ENCODE measurements at regions not wholly inside any gene's neighbourhood (a gene's known extent, or its start where the extent isn't known, plus 50 kb on each side); places are given as distances from the start of the nearest gene placed in this dataset.

DNA sequence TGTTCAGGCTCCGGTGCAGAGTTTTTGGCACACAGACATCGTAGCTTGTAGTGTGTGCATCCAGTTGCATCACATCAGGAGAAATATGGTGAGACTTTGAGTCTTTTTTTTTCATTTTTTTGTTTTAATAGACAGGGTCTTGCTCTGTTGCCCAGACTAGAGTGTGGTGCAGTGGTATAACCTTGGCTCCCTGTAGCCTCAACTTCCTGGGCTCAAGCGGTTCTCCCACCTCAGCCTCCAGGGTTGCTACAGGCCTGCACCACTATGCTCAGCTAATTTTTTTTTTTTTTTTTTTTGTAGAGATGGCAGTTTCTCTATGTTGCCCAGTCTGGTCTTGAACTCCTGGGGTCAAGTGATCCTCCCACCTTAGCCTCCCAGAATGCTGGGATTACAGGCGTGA, 51.1 kb upstream of the TEX264 start:
- Histone ChIP-seq H3K9me2 (ENCODE audit: insufficient read depth) (no peaks in the 10 kb centered on the region), H3F3A (ENCODE audit: insufficient read depth, low read depth) (peaks cover 4% of the 10 kb centered on the region; the same call in 1 of the 2 replicates), H3K79me2 (ENCODE audit: low read depth) (no peaks in the 10 kb centered on the region), H3K9me3 (ENCODE audit: insufficient read depth, low read depth) (no peaks in the 10 kb centered on the region), H3K4me1 (replicated peaks; ENCODE audit: insufficient read depth) (peaks cover 12% of the 10 kb centered on the region; the same call in 1 of the 2 replicates), H3K27ac (no peak overlapping the region), H3K27me3 (ENCODE audit: insufficient read depth, low read depth) (no peaks in the 10 kb centered on the region), H4K20me1 (ENCODE audit: insufficient read depth) (no peaks in the 10 kb centered on the region), H3K36me3 (ENCODE audit: low read depth) (no peaks in the 10 kb centered on the region), H2AFZ (no peak overlapping the region), H3K4me3 (no peak overlapping the region), H3K4me2 (no peak overlapping the region)
- CTCF ChIA-PET: no interaction called here
- POLR2A ChIA-PET (ENCODE audit: unreplicated experiment): no interaction called here
- TF ChIP-seq EZH2 (IDR thresholded peaks at IDR 0.05; ENCODE audit: low read depth): no peak
- no peak for DNase-seq
- intact Hi-C loops (cut with micrococcal nuclease; ENCODE audit: unreplicated experiment): no loop called here
- BruUV-seq (replicated peaks): no TSS peak

DNA sequence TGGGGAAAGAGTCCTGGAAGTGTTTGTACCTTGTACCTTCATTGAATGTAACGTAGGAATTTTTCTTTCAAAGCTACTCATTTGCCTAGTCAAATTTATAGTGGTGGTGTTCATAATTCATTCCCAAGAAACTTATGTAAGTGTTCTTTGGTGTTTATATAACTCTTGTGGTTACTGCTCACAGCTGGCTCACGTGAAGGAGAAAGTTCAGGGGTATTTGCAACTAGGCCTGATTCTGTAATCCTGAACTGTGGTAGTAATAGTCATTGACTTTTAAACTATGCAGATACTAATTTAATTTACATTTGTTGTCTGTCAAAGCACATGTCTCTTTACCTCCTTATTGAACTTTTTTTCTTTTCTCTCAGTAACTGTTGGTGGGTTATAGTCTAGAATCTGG, 50.5 kb upstream of the TEX264 start:
- Histone ChIP-seq H3K27me3 (ENCODE audit: insufficient read depth, low read depth) (no peaks in the 10 kb centered on the region), H2AFZ (no peak overlapping the region), H3K79me2 (ENCODE audit: low read depth) (no peaks in the 10 kb centered on the region), H3K36me3 (ENCODE audit: low read depth) (no peaks in the 10 kb centered on the region), H3K4me1 (replicated peaks; ENCODE audit: insufficient read depth) (peaks cover 12% of the 10 kb centered on the region; the same call in 1 of the 2 replicates), H3K4me3 (no peak overlapping the region), H3K9me2 (ENCODE audit: insufficient read depth) (no peaks in the 10 kb centered on the region), H3K9me3 (ENCODE audit: insufficient read depth, low read depth) (no peaks in the 10 kb centered on the region), H3F3A (ENCODE audit: insufficient read depth, low read depth) (peaks cover 4% of the 10 kb centered on the region; the same call in 1 of the 2 replicates), H4K20me1 (ENCODE audit: insufficient read depth) (no peaks in the 10 kb centered on the region), H3K4me2 (no peak overlapping the region), H3K27ac (no peak overlapping the region)
- TF ChIP-seq, protein P1, sequence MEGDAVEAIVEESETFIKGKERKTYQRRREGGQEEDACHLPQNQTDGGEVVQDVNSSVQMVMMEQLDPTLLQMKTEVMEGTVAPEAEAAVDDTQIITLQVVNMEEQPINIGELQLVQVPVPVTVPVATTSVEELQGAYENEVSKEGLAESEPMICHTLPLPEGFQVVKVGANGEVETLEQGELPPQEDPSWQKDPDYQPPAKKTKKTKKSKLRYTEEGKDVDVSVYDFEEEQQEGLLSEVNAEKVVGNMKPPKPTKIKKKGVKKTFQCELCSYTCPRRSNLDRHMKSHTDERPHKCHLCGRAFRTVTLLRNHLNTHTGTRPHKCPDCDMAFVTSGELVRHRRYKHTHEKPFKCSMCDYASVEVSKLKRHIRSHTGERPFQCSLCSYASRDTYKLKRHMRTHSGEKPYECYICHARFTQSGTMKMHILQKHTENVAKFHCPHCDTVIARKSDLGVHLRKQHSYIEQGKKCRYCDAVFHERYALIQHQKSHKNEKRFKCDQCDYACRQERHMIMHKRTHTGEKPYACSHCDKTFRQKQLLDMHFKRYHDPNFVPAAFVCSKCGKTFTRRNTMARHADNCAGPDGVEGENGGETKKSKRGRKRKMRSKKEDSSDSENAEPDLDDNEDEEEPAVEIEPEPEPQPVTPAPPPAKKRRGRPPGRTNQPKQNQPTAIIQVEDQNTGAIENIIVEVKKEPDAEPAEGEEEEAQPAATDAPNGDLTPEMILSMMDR (conservative IDR thresholded peaks at IDR 0.05): no peak
- no peak for TF ChIP-seq EZH2 (IDR thresholded peaks at IDR 0.05; ENCODE audit: low read depth)
- ChIA-PET CTCF (interaction anchor here (0.6 kb wide), 1 partner anchor 679 kb away, joined by 7 read pairs; no protein-coding TSS in a partner anchor), POLR2A (ENCODE audit: unreplicated experiment) (no interaction called here)
- intact Hi-C loops (cut with micrococcal nuclease; ENCODE audit: unreplicated experiment): no loop called here
- BruUV-seq (replicated peaks): no TSS peak
- DNase-seq: no peak

DNA sequence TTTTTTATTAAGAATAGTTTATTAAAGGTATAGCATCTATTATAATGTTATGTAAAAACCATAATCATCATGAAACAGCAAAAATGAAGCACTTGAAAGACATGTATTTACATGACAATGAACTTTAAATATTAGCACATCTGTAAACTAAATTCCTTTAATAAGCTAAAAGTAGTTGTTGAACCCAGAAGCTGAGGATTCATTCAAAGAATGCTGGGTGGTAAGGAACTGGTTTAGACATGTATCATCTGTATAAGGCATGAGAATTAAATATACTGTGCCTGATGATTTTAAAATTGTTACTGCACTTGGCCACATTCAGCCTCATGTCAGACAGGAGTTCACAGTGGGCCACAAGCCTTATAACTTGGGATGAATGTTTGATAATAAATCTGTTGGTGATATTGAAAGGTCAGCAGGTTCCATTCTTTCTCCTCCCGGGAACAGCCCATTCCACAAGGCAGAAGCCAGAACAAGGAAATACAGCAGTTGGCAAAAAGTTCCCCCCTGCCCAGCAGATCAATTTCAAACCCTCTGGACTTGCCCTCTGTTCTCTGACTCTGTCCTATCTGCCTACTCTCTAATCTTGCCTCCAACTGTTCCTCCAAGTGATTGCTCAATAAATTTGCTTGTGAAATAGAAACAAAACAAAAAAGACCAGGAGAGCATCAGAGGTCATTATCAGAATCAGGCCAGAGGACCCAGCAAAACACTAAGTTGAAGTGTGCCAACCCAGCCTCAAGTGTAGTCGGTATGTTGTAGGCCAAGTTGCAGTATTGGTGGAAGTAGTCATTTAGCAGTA, 49.8 kb upstream of the TEX264 start:
- no peaks in the 10 kb centered on the region for H3K9me2 ChIP-seq (ENCODE audit: insufficient read depth)
- no peaks in the 10 kb centered on the region for H3K79me2 ChIP-seq (ENCODE audit: low read depth)
- no peak for DNase-seq
- BruUV-seq (replicated peaks): no TSS peak
- peaks cover 4% of the 10 kb centered on the region; the same call in 1 of the 2 replicates for H3F3A ChIP-seq (ENCODE audit: insufficient read depth, low read depth)
- intact Hi-C loops (cut with micrococcal nuclease; ENCODE audit: unreplicated experiment): no loop called here
- CTCF ChIA-PET: interaction anchor here (0.6 kb wide), 1 partner anchor 678 kb away, joined by 7 read pairs; no protein-coding TSS in a partner anchor
- no peaks in the 10 kb centered on the region for H4K20me1 ChIP-seq (ENCODE audit: insufficient read depth)
- no peak overlapping the region for H2AFZ ChIP-seq
- peaks cover 12% of the 10 kb centered on the region; the same call in 1 of the 2 replicates for H3K4me1 ChIP-seq (replicated peaks; ENCODE audit: insufficient read depth)
- POLR2A ChIA-PET (ENCODE audit: unreplicated experiment): no interaction called here
- peak overlapping the region; percentile 24; the same call in 1 of the 2 replicates for H3K27ac ChIP-seq
- TF ChIP-seq, protein P1 (conservative IDR thresholded peaks at IDR 0.05): no peak
- TF ChIP-seq EZH2 (IDR thresholded peaks at IDR 0.05; ENCODE audit: low read depth): no peak
- H3K4me3 ChIP-seq: no peak overlapping the region
- H3K27me3 ChIP-seq (ENCODE audit: insufficient read depth, low read depth): no peaks in the 10 kb centered on the region
- 0 out of 2 replicates have a peak overlapping the region, but pooled peaks have one; percentile 7 for H3K4me2 ChIP-seq
- no peaks in the 10 kb centered on the region for H3K36me3 ChIP-seq (ENCODE audit: low read depth)
- H3K9me3 ChIP-seq (ENCODE audit: insufficient read depth, low read depth): no peaks in the 10 kb centered on the region
